Testis (tissue), 2 donors: ENCODE measurements at regions not wholly inside any gene's neighbourhood (a gene's known extent, or its start where the extent isn't known, plus 50 kb on each side); places are given as distances from the start of the nearest gene placed in this dataset.
"Not testable (repeated sequence)": the region's sequence is repeated elsewhere in the genome, so short reads cannot be mapped to it uniquely, and the experiment has no call there.

Source experiments
- DNase-seq: peaks from one replicate; pipeline ENCODE4 v3.0.0-alpha.2; 2019
- H3K27ac ChIP-seq, 2 donors: fragments of 200-600 bp; sonication (generic); one replicate each; pipeline ENCODE4 v1.5.1; 2019
- H3K27me3 ChIP-seq: fragments of 200-600 bp; sonication (generic); one replicate; pipeline ENCODE4 v1.5.1; 2019
- H3K36me3 ChIP-seq: fragments of 200-600 bp; sonication (generic); one replicate; pipeline ENCODE4 v1.5.1; 2017; ENCODE audit warnings: low read depth; ENCODE audit errors: missing control alignments
- H3K4me1 ChIP-seq: fragments of 200-600 bp; sonication (generic); one replicate; pipeline ENCODE4 v1.5.1; 2019
- H3K4me3 ChIP-seq, 2 donors: fragments of 200-600 bp; sonication (generic); one replicate each; pipeline ENCODE4 v1.5.1; 2017 to 2019
- H3K9me3 ChIP-seq: fragments of 200-600 bp; sonication (generic); one replicate; pipeline ENCODE4 v1.5.1; 2017
- POLR2A ChIP-seq: fragments of 450-650 bp; IDR thresholded peaks from one replicate; pipeline ENCODE4 v1.6.1; 2017; ENCODE audit warnings: antibody characterized with exemption, mild to moderate bottlenecking, moderate library complexity
- WGBS, 2 donors: methylation state at CpG; one replicate each; pipeline ENCODE4 v1.1.5; 2018; 5-methylcytosine and 5-hydroxymethylcytosine counted together
- intact Hi-C: fragments of 100-400 bp; cut with DNase I; formaldehyde crosslinking; loops from one replicate; pipeline ENCODE4 v1.15.1; 2023; ENCODE audit warnings: low total_unique reads
- TF ChIP-seq, protein P1 (sequence below), 3 experiments: fragments of 450-650 bp in 2 of 3; fragments of 200-600 bp in 1 of 3; sonication (generic) in 1 of 3; IDR thresholded peaks; one replicate each; pipeline ENCODE4 v1.5.1; 2016 to 2019; ENCODE audit warnings: antibody characterized with exemption in 3 of 3, mild to moderate bottlenecking in 2 of 3, moderate library complexity in 1 of 3

DNA sequence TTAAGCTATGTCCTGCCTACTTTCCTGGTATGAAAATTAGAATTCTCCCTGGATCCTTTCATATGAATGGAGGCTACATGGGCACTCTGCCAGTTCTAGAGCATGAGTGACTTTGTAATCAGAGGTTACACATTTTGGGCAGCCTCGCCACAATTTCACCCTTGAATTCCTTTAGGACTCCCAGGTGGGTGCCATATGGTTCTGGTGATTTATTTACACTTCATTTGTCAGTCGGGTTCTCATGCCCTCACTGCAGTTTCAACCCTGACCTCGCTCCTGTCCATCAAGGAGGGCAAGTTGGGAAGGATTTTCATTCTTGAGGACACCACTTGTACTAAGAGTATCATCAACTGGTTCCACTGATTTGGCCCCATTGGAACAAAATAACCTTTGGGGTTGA lies 83.2 kb upstream of the ROPN1 start:
- 86 to 95% methylated on average over 3 of the region's 3 CpGs for WGBS, 2 donors
- H3K4me3 ChIP-seq, H3K4me1 ChIP-seq, intact Hi-C loops, H3K27ac ChIP-seq, H3K36me3 ChIP-seq, DNase-seq, H3K9me3 ChIP-seq, H3K27me3 ChIP-seq: not testable (repeated sequence)

DNA sequence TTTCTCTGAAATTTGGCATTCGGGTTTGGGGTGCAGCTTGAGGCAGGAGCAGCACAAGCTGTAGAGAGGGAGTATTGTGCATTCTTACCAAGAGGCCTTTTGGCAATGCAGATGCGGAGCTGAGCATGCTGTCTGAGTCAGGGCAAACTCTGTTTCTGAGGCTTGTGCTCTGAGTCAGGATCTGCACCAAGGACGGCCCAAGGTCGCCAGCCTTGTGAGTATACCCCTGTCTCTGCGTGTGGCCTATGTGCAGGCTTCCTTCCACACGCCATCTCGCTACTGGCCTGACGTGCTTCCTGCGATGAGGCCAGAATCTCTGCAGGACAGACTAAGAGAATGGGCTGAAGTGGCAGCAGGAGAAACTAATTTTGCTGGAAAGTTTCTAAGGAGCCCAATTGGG lies 83.8 kb upstream of the ROPN1 start:
- Histone ChIP-seq H3K27me3 (no peaks in the 10 kb centered on the region), H3K36me3 (no peaks in the 10 kb centered on the region), H3K4me3 (no peak overlapping the region), H3K27ac (no peak overlapping the region), H3K9me3 (no peaks in the 10 kb centered on the region), H3K4me1 (peaks cover 4% of the 10 kb centered on the region)
- no peak for TF ChIP-seq POLR2A
- TF ChIP-seq, protein P1, sequence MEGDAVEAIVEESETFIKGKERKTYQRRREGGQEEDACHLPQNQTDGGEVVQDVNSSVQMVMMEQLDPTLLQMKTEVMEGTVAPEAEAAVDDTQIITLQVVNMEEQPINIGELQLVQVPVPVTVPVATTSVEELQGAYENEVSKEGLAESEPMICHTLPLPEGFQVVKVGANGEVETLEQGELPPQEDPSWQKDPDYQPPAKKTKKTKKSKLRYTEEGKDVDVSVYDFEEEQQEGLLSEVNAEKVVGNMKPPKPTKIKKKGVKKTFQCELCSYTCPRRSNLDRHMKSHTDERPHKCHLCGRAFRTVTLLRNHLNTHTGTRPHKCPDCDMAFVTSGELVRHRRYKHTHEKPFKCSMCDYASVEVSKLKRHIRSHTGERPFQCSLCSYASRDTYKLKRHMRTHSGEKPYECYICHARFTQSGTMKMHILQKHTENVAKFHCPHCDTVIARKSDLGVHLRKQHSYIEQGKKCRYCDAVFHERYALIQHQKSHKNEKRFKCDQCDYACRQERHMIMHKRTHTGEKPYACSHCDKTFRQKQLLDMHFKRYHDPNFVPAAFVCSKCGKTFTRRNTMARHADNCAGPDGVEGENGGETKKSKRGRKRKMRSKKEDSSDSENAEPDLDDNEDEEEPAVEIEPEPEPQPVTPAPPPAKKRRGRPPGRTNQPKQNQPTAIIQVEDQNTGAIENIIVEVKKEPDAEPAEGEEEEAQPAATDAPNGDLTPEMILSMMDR (IDR thresholded peaks at IDR 0.05): no peak
- intact Hi-C loops: no loop called here
- peak; percentile 33 for DNase-seq
- 65 to 74% methylated on average over 5 to 9 of the region's 9 CpGs for WGBS, 2 donors

DNA sequence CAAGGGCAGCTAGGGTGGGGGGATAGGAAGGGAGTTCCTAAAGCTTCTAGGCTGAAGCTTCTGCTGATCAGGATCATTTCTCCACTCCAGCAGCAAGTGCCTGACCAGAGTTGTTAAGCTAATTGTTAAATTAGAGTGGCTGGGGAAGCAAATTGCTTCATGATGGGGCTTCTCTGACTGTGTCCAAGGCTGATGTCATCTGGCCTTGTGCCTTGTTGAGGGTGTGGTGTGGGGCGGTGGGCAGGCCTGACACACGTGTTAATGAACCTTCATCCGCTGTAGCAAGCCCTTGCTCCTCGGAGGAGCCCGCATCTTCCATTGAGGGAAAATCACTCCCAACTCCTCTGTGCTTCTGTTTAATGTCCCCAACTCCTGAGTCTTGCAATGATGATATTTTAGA lies 84.3 kb upstream of the ROPN1 start:
- H3K9me3 ChIP-seq: no peaks in the 10 kb centered on the region
- H3K4me3 ChIP-seq: no peak overlapping the region
- no peak for TF ChIP-seq POLR2A
- TF ChIP-seq, protein P1 (IDR thresholded peaks at IDR 0.05): no peak
- DNase-seq: no peak
- 88 to 91% methylated on average over 5 of the region's 5 CpGs for WGBS, 2 donors
- intact Hi-C loops: no loop called here
- no peaks in the 10 kb centered on the region for H3K36me3 ChIP-seq
- peaks cover 4% of the 10 kb centered on the region for H3K4me1 ChIP-seq
- no peaks in the 10 kb centered on the region for H3K27me3 ChIP-seq
- H3K27ac ChIP-seq: no peak overlapping the region

DNA sequence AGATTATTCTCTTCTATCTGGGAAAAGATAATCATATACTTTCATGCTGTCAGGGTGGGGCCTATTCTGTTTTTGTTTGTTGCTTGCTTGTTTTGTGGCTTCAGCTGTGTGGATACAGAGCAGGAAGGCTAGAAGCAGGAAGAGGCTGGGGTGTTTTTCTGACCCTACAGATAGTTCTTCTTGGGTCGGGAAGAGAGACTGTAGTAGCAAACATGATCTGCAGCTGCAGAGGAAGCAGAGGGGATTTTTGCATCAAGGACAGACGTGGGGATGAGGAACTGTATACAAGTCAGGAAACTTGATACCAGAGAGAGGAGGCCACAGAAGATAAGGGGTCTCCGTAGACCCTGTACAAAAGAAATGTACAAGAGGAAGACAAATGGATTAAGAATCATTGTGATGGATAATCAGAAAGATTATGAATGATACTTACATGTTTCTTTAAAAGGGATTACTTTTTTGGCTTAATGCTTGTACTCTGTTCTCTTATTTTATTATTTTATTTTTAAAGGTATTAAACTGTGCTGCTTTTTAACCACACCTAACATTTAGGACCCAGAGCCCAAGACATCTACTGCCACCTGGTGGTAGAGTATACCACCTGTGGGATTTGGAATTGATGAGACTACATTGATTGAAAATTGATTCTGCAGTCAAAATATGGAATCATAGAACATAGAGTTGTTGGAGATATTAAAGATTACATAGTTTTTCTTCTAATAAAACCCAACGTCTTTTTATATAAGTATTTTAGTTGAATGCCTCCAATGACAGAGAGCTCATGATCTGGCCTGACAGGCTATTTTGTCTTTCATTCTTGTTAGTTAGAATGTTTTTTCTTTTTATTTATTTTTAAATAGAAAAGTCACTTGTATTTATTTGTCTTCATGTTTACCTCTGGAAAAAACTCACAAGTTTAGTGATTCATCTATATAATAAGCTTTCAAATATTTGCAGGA lies 87.3 kb upstream of the ROPN1 start:
- TF ChIP-seq POLR2A: no peak
- TF ChIP-seq, protein P1 (IDR thresholded peaks at IDR 0.05): peak; percentile 63 to 83 (median 68)
- Histone ChIP-seq H3K4me1 (peaks cover 10% of the 10 kb centered on the region), H3K9me3 (no peaks in the 10 kb centered on the region), H3K27ac (no peak overlapping the region), H3K36me3 (no peaks in the 10 kb centered on the region), H3K27me3 (no peaks in the 10 kb centered on the region), H3K4me3 (no peak overlapping the region)
- DNase-seq: peak; percentile 35
- WGBS, 2 donors: 32 to 47% methylated on average over 4 of the region's 4 CpGs
- intact Hi-C loops: no loop called here

DNA sequence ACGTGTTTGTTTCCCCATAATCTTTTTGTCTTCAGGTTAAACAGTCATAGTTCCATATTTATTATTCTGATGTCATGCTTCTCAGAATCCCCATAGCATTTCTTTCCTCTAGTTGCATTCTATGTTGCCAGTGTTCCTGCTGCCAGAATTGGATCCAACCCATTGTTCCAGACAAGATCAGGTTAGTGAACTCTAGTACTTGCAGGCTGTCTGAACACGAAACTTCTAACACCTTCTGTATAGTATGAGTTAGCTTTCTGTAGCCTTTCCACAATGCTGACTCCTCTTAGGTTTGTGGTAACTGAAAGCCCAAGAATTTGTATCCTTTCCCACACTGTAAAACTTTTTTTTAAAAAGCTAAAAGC lies 88.0 kb upstream of the ROPN1 start:
- peaks cover 14% of the 10 kb centered on the region for H3K4me1 ChIP-seq
- 79% methylated on average over 2 of the region's 2 CpGs for WGBS, 2 donors
- no peak for DNase-seq
- TF ChIP-seq, protein P1 (IDR thresholded peaks at IDR 0.05): no peak
- no peak for TF ChIP-seq POLR2A
- intact Hi-C loops: no loop called here
- no peaks in the 10 kb centered on the region for H3K9me3 ChIP-seq
- no peak overlapping the region for H3K4me3 ChIP-seq
- no peaks in the 10 kb centered on the region for H3K27me3 ChIP-seq
- H3K36me3 ChIP-seq: no peaks in the 10 kb centered on the region
- no peak overlapping the region for H3K27ac ChIP-seq
